ENCODE measurements at regions not wholly inside any gene's neighbourhood (a gene's known extent, or its start where the extent isn't known, plus 50 kb on each side); places are given as distances from the start of the nearest gene placed in this dataset.
A peak's percentile ranks its signal among the peaks of the same experiment; 100 is the strongest.

DNA sequence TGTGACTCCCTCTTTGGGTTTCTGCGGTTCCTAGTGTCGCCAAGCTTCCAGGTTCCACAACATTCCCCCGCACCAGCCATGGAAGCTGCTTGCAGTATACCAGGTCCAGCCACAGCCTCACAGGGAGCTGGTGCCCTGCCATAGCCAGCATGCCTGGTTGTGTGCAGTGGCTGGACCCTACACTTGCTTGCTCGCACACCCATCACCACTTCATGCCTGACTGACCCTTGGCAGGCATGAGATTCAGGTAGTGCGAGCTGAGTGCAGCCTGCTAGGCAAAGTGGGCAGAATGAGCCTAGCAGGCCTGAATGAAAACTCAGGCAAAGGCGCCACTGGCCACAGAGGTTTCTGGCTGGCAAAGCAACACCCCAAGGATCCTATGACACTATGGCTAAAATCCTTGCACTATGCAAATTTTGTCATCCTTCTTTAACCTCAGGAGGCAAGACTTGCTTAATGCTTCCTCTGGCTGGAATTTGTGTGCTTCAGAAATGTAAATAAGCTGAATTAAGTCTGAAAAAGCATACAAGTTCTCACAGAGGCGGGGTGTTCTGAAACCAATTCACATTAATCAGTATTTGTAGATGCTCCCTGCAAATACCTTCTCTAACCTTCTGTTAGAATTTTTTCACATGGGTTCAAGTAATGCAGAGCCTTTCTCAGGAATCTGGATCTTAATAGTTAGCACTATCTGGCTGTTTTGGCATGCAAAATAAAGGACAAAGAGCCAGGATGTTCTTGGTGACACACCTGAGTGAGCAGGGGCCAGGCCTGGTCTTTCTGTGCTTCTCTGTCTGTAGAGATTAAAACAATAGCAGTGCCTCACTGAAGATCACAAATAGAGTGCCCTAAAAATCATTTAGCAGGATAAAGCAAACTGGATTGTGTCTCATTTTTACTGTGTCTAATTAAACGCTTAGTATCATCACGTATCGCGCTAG is 256.9 kb downstream of the GPATCH2 start:
- 77 to 85% methylated on average over 10 to 11 of the region's 11 CpGs for WGBS, 2 donors
- H3K4me1 ChIP-seq: no peaks in the 10 kb centered on the region
- H3K27me3 ChIP-seq: no peaks in the 10 kb centered on the region
- no peak overlapping the region for H3K4me3 ChIP-seq (replicated peaks in 1 of 3)
- TF ChIP-seq, protein P1, sequence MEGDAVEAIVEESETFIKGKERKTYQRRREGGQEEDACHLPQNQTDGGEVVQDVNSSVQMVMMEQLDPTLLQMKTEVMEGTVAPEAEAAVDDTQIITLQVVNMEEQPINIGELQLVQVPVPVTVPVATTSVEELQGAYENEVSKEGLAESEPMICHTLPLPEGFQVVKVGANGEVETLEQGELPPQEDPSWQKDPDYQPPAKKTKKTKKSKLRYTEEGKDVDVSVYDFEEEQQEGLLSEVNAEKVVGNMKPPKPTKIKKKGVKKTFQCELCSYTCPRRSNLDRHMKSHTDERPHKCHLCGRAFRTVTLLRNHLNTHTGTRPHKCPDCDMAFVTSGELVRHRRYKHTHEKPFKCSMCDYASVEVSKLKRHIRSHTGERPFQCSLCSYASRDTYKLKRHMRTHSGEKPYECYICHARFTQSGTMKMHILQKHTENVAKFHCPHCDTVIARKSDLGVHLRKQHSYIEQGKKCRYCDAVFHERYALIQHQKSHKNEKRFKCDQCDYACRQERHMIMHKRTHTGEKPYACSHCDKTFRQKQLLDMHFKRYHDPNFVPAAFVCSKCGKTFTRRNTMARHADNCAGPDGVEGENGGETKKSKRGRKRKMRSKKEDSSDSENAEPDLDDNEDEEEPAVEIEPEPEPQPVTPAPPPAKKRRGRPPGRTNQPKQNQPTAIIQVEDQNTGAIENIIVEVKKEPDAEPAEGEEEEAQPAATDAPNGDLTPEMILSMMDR (IDR thresholded peaks at IDR 0.05): no peak
- no peak for TF ChIP-seq POLR2A (IDR thresholded peaks at IDR 0.05)
- no peaks in the 10 kb centered on the region for H3K9me3 ChIP-seq
- intact Hi-C loops (cut with DNase I): no loop called here
- peak; percentile 47 to 68 for DNase-seq
- H3K36me3 ChIP-seq: no peaks in the 10 kb centered on the region
- no peak overlapping the region for H3K27ac ChIP-seq

DNA sequence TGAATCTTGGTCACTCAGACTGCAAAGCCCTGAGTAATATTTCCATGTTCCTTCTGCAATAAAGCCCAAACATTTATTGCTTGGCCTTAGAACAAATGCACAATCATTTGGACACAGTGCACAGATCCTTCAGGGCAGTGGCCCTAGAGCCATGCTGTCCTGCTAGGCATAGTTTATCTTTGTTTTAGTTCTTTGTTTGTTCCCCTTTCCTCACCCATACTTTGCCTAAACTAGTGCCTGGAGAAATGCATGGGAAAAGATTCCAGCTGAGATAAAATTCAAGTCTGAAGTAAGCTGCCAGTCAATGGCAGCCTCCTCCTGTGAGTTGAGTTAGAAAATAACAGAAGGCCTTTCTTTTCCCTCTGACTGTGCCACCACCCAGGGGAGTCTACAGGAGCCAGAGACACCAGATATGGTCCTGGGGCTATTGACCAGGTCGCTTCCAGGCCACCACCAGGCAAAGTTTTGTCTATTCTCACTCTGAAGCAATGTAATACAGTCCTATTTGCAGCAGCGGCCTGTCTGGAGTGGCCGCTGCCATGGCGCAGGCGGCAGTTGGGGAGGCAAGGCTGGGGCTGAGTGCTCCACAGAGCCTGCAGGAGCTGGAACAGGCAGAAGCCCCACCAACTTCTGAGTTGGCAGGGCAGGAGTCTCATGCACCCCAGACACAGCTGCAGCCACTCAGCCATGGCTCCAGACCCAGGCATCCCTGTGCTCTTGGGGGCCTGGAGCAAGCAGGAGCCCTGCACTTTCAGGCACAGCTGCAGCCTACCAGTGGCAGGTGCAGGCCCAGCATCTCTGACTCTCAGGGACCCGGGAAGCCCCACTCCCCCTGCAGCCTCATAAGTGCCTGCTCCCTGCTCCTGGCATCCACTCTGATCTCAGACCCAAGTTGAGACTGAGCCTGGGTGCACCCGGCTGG is 258.6 kb downstream of the GPATCH2 start:
- intact Hi-C loops (cut with DNase I): no loop called here
- Histone ChIP-seq H3K4me3 (replicated peaks in 1 of 3) (no peak overlapping the region), H3K36me3 (no peaks in the 10 kb centered on the region), H3K4me1 (no peaks in the 10 kb centered on the region), H3K27ac (no peak overlapping the region), H3K27me3 (no peaks in the 10 kb centered on the region), H3K9me3 (no peaks in the 10 kb centered on the region)
- no peak for DNase-seq
- 75 to 89% methylated on average over 1 to 4 of the region's 7 CpGs for WGBS, 2 donors
- TF ChIP-seq, protein P1 (IDR thresholded peaks at IDR 0.05): no peak
- no peak for TF ChIP-seq POLR2A (IDR thresholded peaks at IDR 0.05)

DNA sequence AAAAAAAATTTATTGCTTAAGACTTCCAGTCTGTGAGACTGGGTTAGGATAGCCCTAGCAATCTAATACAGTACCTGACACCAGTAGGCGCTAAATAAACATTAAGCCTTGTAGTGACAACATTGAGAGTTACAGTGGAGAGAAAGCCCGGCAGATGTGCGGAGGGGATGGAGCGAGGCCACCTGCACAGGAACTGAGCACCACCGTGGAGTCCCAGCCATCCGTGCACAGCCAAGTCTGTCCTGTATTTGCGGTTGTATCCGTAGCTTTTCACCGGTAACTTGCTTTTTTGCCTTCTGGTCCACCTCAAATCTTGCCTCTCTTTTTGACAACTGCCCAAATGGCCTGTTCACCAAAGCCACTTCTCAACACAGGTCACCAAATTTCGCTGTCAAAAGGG is 260.1 kb downstream of the GPATCH2 start:
- WGBS, 2 donors: 93 to 94% methylated on average over 10 of the region's 10 CpGs
- TF ChIP-seq, protein P1 (IDR thresholded peaks at IDR 0.05): no peak
- no peak for TF ChIP-seq POLR2A (IDR thresholded peaks at IDR 0.05)
- no peaks in the 10 kb centered on the region for H3K36me3 ChIP-seq
- no peaks in the 10 kb centered on the region for H3K4me1 ChIP-seq
- intact Hi-C loops (cut with DNase I): no loop called here
- H3K27ac ChIP-seq: no peak overlapping the region
- no peaks in the 10 kb centered on the region for H3K9me3 ChIP-seq
- DNase-seq: no peak
- no peaks in the 10 kb centered on the region for H3K27me3 ChIP-seq
- no peak overlapping the region for H3K4me3 ChIP-seq (replicated peaks in 1 of 3)

DNA sequence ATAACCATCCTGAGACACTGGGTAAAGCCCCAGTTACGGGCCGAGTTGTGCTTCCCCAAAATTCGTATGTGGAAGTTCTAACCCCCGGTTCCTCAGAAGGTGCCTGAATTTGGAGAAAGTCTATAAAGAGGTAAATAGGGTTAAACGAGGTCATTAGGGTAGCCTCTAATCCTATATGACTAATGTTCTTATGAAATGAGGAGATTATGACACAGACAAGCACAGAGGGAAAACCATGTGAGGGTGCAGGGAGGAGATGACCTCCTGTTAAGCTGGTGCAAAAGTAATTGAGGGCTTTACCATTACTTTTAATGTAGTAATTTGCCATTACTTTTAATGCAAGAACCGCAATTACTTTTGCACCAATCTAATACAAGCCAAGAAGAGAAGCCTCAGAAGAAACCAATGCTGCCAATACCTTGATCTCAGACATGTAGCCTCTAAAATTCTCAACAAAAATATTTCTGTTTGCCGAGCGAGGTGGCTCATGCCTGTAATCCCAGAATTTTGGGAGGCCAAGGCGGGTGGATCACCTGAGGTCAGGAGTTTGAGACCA is 260.8 kb downstream of the GPATCH2 start:
- H3K27me3 ChIP-seq: no peaks in the 10 kb centered on the region
- H3K9me3 ChIP-seq: no peaks in the 10 kb centered on the region
- no peaks in the 10 kb centered on the region for H3K36me3 ChIP-seq
- H3K27ac ChIP-seq: no peak overlapping the region
- DNase-seq: no peak
- no peaks in the 10 kb centered on the region for H3K4me1 ChIP-seq
- H3K4me3 ChIP-seq (replicated peaks in 1 of 3): no peak overlapping the region
- 84 to 85% methylated on average over 9 of the region's 9 CpGs for WGBS, 2 donors
- TF ChIP-seq, protein P1 (IDR thresholded peaks at IDR 0.05): no peak
- TF ChIP-seq POLR2A (IDR thresholded peaks at IDR 0.05): no peak
- intact Hi-C loops (cut with DNase I): no loop called here
